ENCODE measurements at regions not wholly inside any gene's neighbourhood (a gene's known extent, or its start where the extent isn't known, plus 50 kb on each side); places are given as distances from the start of the nearest gene placed in this dataset.

DNA sequence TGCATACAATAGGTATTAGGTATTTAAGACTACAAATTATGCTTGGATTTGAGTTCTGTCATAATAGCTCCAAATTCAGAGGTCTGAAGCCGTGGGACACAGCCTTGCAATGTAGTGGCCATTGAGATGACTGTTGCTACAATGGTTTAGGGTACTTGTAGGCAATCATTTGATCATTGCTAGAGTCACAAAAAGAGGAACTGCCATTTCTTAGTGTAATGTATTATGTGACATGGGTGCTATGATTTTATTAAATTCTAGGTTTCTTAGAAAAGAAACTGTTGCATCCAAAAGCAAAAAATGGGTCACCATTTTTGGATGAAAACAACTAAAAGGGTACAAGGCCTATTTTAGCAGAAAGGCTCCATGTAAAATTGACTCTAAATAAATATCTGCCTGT is 129.9 kb upstream of the ZNF644 start:
- TF ChIP-seq, protein P1, sequence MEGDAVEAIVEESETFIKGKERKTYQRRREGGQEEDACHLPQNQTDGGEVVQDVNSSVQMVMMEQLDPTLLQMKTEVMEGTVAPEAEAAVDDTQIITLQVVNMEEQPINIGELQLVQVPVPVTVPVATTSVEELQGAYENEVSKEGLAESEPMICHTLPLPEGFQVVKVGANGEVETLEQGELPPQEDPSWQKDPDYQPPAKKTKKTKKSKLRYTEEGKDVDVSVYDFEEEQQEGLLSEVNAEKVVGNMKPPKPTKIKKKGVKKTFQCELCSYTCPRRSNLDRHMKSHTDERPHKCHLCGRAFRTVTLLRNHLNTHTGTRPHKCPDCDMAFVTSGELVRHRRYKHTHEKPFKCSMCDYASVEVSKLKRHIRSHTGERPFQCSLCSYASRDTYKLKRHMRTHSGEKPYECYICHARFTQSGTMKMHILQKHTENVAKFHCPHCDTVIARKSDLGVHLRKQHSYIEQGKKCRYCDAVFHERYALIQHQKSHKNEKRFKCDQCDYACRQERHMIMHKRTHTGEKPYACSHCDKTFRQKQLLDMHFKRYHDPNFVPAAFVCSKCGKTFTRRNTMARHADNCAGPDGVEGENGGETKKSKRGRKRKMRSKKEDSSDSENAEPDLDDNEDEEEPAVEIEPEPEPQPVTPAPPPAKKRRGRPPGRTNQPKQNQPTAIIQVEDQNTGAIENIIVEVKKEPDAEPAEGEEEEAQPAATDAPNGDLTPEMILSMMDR (conservative IDR thresholded peaks at IDR 0.05) = no peak
- H3K27ac ChIP-seq = no peak overlapping the region

DNA sequence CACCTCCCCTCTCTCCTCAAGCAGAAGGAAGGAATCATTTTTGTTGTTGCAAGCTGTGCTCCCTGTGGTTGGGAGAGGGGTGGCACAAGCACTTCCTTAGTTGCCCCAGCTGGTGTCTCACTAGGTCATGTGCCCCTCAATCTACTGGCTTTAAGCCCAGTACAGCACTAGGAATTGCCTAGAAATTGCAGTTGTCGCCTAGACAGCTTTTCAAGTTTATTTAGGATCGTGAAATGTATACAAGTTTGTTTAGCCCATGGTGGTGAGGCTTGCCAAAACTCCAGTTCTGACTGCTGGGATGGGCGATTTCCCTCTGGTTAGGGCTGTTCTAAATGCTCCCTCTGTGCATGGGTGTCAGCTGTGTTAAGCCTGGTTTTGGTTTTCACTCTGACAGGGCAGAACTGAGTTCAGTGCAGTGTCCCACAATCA is 126.8 kb upstream of the ZNF644 start:
- H3K27ac ChIP-seq = no peak overlapping the region
- TF ChIP-seq, protein P1 (conservative IDR thresholded peaks at IDR 0.05) = no peak; the same call in 1 of the 2 replicates

DNA sequence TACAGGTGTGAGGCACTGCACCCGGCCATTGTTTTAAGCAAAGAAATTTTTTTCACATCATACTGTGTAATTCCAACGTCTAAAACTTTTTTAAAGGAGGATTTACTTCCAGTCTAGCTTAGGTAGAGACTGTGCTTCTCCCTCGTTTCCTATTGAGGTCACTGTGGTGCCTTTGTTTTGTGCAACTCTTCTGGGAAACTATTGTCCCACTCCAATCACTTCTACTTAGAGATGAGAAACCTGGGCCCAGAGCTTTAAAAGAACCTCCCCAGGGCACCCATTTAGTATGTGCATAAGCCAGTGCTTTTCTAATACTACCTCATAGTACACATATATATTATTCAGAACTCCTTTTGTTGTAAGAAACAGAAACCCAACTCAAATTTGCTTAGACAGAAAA is 120.0 kb upstream of the ZNF644 start:
- no peak overlapping the region for H3K27ac ChIP-seq
- TF ChIP-seq, protein P1 (conservative IDR thresholded peaks at IDR 0.05) = no peak; the same call in 1 of the 2 replicates

DNA sequence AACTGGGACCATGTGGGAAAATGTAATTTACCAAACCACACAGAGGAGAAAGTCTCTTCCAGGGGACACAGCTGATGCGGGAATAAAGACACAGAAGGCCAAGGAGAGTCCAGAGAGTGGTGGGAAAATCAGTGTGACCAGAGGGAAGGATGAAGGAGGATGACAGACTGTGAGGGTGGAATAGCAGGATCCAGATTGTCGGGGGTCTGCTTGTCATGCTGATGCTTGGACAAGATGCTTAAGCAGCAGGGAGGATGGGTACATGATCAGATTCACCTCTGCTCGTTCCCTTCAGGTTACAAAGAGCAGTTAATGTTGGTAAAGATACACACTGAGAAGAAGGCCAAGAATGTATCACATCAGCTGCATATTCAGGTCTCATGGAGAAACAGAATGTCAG is 117.1 kb upstream of the ZNF644 start:
- TF ChIP-seq, protein P1 (conservative IDR thresholded peaks at IDR 0.05) = no peak
- H3K27ac ChIP-seq = no peak overlapping the region

DNA sequence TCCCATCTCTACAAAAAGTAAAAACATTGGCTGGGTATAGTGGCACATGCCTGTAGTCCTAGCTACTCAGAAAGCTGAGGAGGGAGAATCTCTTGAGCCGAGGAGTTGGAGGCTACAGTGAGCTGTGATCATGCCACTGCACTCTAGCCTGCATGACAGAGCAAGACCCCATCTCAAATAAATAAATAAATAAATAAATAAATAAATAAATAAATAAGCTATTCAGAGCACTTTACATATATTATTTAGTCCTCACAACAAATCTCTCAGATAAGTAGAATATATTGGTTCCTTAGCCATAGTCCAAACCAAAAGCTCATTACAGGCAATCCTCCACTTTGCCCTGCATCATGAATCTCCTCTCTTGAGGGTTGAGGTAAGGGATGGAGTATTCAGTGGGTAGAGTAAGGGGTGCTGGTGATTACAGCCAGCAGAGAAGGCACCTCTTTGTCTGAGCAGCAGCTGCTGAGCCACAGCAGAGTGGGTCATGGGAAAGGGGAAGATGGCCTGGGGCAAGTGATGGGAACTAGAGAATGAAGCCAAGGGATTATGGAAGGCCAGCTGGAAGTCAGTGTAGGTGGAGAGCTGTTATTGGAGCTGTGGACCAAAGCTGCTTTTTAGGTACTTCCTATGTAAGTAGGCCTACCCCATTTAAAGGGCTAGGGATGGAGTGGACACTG is 115.5 kb upstream of the ZNF644 start:
- TF ChIP-seq, protein P1 (conservative IDR thresholded peaks at IDR 0.05) = no peak
- no peak overlapping the region for H3K27ac ChIP-seq

DNA sequence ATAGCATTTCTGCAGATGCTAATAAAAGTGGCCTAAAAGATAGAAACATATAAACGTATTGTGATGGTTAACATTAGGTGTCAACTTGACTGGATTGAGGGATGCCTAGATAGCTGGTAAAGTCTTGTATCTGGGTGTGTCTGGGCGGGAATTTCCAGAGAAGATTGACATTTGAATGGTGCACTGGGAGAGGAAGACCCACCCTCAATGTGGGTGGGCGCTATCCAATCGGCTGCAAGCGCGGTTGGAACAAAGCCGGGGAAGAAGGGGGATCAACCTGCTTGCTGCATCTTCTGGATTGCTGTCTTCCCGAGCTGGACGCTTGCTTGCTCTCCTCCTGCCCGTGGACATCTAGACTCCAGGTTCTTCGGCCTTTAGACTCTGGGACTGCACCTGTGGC is 114.0 kb upstream of the ZNF644 start:
- H3K27ac ChIP-seq = no peak overlapping the region
- TF ChIP-seq, protein P1 (conservative IDR thresholded peaks at IDR 0.05) = no peak

DNA sequence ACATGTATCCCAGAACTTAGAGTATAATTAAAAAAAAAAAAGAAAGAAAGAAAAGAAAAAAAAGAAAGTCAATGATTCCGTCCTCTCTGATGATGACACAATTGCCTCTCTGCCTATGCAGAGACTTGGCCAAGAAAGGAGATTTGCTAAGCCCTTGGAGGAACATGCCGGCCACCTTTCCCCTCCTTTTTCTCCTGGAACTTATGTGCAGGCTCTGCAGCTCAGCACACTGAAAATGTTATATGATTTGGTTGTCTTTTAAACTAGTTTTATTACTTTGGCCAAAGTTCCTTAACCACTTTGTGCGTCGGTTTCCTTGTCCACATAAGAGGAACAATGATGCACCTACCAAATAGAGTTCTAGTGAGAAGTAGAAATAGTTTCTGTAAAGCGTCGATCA is 111.4 kb upstream of the ZNF644 start:
- H3K27ac ChIP-seq = no peak overlapping the region
- TF ChIP-seq, protein P1 (conservative IDR thresholded peaks at IDR 0.05) = no peak

Measured in VCaP (cell line).